ENCODE measurements at regions not wholly inside any gene's neighbourhood (a gene's known extent, or its start where the extent isn't known, plus 50 kb on each side); places are given as distances from the start of the nearest gene placed in this dataset.
"Not testable (repeated sequence)": the region's sequence is repeated elsewhere in the genome, so short reads cannot be mapped to it uniquely, and the experiment has no call there.

DNA sequence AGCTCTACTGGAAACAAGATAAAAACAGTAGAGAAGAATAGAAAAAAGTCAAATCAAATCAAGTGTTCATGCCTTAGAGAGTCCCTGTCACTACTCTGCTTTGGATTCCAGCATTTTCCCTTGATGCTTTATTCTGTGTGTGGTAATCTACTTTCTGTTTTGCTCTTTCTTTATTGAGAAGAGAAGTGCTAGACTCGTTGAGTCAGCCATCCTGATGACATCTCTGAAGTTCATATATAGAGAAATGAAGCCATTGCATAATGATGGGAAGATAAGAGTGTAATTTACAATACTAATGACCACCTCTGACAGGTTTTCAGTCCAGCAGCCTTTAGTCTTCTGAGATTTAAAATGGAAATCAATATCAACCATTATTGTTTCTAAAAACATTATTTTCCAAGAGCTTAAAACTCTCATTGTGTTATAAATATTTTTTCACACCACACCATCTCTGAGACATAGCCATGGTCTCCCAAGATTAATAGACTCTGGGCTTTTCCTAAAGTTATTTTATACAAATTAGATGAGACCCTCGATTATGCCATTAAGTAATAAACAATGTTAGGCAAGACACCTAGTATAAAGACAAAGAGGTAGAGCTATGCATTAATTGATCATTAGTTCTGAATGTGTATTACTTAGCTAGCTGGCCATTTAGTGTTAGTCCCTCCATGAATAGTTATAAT is 679.0 kb upstream of the ACVR2A start:
- DNase-seq (ENCODE audit: low read depth in 2 of 2, low spot score in 1 of 2): no peak

- no peak for DNase-seq (ENCODE audit: low read depth in 2 of 2, low spot score in 1 of 2)
These were observed 680.3 kb upstream of the ACVR2A start for GRCh38 chr2:147164563-147164962.

DNA sequence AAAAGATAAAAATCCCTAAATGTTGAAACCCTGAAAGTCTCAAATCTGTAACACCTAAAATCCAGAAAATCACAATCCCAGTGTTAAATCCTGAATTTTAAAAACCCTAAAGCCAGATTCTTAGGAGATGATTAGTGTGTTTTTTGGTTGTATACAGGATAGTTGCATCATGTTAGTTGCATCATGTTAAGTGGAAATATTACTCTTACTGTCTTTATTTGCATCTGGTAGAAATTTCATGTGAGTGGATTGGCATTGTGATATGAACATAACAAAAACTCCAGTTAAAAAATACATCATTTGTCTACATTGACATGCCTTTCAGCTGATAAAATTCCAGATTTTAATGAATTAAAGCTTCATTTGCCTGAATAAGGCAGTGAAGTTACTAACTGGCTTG is 683.1 kb upstream of the ACVR2A start:
- no peak for DNase-seq (ENCODE audit: low read depth in 2 of 2, low spot score in 1 of 2)

DNA sequence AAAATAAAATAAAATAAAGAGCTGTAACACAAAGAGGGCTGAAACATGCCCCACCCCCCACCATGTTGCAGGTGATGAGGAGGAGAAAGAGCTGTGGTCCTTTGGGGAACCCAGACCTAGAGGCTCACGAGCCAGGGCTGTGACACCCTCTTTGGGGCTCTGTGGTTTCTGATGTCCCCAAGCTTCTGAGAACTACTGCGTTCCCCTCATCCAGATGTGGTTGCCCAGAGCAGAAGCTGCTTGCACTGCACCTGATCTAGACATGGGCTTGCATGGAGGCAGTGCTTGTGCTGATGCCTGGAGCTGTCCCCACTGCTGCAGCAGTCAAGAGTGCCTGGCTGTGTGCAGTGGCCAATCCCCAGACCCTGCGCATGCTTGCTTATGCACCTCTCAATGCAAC is 687.9 kb upstream of the ACVR2A start:
- DNase-seq (ENCODE audit: low read depth in 2 of 2, low spot score in 1 of 2): no peak

- DNase-seq (ENCODE audit: low read depth in 2 of 2, low spot score in 1 of 2): no peak
These were observed 694.6 kb upstream of the ACVR2A start for GRCh38 chr2:147150241-147150635.

GRCh38 chr2:147149575-147150240 is 695.1 kb upstream of the ACVR2A start:
- DNase-seq (ENCODE audit: low read depth in 2 of 2, low spot score in 1 of 2): no peak

GRCh38 chr2:147147802-147148201 is 697.0 kb upstream of the ACVR2A start:
- no peak for DNase-seq (ENCODE audit: low read depth in 2 of 2, low spot score in 1 of 2)

DNA sequence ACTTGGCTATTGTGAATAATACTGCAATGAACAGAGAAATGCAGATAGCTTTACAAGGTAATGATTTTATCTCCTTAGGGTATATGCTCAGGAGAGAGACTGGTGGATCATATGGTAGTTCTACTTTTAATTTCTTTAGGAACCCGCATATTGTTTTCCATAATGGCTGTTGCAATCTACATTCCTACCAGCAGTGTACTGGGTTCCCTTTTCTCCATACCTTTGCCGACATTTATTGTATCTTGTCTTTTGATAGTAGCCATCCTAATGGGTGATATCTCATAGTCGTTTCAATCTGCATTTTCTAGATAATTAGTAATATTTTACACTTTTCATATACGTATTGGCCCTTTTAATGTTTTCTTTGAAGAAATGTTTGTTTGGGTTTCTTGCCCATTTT is 702.9 kb upstream of the ACVR2A start:
- no peak for DNase-seq (ENCODE audit: low read depth in 2 of 2, low spot score in 1 of 2)

DNA sequence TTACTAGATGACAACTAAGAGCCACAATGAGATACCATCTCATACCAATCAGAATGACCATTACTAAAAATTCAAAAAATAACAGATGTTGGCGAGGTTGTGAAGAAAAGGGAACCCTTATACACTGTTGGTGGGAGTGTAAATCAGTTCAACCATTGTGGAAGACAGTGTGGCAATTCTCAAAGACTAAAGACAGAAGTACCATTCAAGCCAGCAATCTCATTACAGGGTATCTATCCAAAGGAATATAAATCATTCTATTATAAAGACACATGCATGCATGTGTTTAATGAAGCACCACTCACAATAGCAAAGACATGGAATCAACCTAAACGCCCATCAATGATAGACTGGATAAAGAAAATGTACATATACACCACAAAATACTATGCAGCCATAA is 705.1 kb upstream of the ACVR2A start:
- not testable (repeated sequence) for DNase-seq (ENCODE audit: low read depth in 2 of 2, low spot score in 1 of 2)

DNA sequence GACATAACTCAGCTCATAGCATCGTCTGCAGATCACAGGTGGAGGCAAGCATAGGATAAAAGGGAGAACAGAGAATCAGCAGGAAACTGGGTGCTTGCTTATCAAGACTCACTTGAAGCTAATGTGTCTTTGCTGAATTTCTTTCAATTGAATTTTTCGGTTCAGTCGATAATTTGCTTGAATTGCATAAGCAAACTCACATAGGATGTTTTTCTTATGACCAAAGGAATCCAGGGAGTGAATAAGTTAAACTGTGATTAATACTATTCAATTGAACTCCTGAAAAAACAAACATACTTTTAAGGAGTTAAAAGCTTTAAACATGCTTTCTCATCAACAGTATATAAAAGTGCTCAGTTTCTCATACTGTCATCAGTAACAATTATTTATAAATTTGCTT is 707.1 kb upstream of the ACVR2A start:
- no peak for DNase-seq (ENCODE audit: low read depth in 2 of 2, low spot score in 1 of 2)

DNA sequence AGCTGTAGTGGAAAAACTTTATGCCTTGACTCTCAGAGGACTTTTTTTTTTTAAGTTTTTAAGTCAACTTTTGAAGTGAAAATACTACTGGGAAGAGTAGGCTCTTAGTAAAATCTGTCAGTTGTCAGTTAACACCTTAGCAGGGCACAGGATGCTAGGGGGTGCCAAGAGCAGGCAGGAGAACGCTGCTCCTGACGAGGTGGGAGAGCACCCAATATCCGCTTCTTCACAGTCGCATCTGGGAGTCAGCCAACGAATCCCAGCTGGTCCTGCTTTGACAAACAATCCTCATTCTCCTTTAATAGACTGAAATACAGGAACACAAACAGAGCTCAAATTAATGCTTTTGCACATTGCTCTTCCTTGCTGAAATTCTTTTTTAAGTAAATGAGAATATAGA is 709.5 kb upstream of the ACVR2A start:
- no peak for DNase-seq (ENCODE audit: low read depth in 2 of 2, low spot score in 1 of 2)

DNA sequence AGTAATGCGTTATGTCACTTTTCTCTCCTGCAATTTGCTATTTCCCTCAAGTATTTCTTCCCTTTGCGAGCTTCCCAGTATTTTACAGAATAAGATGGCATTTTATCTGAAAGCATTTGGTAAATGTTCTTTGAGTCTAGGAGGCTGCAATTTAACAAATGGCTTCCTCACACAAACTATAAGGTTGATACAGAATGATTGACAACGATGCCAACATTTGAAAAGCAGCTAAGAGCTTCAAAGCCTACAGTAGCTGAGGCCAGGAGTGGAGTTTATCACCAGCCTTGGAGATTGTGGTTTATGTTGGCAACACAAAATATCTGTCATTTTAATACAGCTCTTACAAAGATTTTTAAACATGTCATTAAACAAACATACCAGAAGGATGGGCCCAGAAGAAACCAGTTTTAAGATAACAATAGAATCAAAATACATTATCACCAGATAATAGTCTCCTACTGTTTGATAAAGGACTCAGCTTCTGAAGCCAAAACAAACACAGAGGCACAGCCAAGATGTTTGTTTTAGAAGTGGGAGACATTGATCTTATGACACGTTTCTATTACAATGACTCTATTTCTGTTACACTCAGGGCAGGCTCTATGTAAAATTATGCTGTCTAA is 711.4 kb upstream of the ACVR2A start:
- DNase-seq (ENCODE audit: low read depth in 2 of 2, low spot score in 1 of 2): no peak

GRCh38 chr2:147125145-147125544 is 719.7 kb upstream of the ACVR2A start:
- no peak for DNase-seq (ENCODE audit: low read depth in 2 of 2, low spot score in 1 of 2)

GRCh38 chr2:147122944-147123343 is 721.9 kb upstream of the ACVR2A start:
- DNase-seq (ENCODE audit: low read depth in 2 of 2, low spot score in 1 of 2): no peak

GRCh38 chr2:147110962-147111361 is 733.9 kb upstream of the ACVR2A start:
- DNase-seq (ENCODE audit: low read depth in 2 of 2, low spot score in 1 of 2): no peak

- DNase-seq (ENCODE audit: low read depth in 2 of 2, low spot score in 1 of 2): no peak
These were observed 734.5 kb upstream of the ACVR2A start for GRCh38 chr2:147110317-147110716.

DNA sequence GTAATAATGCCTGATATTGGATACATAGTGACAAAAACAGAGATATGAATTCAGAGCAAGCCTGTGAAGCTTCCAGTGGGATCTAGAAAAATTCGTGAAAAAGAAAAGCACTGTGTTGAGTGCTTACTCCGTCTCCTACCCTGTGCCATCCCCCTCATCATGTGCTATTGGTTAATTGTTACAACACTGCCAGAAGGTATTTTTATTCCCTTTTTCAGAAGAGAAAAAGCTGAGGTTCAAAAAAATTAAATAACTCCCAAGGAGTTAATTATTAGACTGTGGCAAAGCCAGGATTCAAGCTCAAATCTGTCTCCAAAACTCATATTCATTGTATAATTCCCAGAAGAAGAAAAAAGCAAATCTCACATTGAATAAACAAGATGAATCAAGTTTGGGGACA is 735.5 kb upstream of the ACVR2A start:
- no peak for DNase-seq (ENCODE audit: low read depth in 2 of 2, low spot score in 1 of 2)

GRCh38 chr2:147108548-147108947 is 736.3 kb upstream of the ACVR2A start:
- DNase-seq (ENCODE audit: low read depth in 2 of 2, low spot score in 1 of 2): no peak

DNA sequence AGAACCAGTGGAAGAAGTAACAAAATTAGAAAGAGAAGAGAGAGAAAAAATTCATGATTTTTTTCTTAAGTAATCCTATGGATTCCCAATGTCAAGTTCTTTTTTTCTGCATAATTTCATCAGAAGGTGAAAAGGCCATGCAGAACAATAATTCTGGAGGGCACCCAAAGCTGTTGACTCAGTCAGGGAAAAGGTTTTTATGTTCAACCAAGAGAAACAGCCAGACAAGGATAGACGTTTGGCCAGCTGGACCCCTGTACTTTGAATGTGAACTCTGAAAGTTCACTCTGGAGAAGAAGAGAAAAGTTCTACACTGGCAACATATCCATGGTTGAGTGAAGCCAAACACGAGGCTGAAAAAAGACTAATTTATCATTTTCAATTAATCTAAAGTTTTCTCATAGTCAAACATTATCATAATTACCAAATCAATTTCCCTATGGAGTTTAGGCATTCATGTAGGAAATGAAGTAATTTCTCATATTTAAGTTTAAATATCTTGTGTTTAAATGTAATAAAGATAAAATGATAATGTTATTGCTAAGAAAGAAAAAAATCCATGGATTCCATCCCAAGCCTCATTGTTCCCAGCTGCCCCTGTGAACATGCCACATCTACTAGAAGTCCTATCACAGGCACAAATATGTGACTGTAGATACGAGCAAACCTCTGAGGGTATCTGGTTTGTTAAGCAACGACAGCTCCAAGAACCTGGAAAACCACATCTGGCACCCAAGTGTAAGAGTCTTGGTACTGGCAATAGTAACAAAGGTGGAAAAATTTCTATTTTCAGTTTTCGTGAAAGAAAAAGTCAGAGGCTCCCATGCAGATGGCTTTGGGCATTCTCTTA is 742.7 kb upstream of the ACVR2A start:
- no peak for DNase-seq (ENCODE audit: low read depth in 2 of 2, low spot score in 1 of 2)

DNA sequence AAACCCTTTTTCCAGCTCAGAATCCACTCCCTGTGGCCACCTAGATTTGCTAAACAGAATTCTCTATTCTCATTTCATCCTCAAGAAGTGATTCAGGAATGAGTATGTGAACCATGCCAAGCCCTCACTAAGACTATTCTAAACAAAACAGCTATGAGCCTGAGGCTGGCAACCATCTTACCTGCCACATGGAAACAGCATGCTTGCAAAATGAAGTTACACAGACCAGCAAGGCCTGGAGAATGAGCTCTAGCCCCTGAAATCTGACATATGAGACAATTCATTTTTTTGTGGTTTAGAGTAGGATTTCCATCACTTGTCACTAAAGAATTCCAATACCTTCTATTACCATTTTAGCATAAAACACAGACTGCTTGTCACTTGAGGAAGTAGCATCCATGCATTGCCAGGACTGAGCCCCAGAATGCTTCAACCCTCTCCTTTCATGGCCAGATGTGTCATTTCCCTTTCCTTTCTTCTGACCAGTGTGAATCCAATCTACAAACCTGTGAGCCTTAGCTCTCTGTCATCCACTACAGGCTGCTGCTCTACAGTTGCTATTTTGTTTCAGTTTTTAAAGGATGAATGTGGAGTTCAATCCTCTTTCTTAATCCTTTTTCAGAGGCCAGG is 744.3 kb upstream of the ACVR2A start:
- DNase-seq (ENCODE audit: low read depth in 2 of 2, low spot score in 1 of 2): no peak

DNA sequence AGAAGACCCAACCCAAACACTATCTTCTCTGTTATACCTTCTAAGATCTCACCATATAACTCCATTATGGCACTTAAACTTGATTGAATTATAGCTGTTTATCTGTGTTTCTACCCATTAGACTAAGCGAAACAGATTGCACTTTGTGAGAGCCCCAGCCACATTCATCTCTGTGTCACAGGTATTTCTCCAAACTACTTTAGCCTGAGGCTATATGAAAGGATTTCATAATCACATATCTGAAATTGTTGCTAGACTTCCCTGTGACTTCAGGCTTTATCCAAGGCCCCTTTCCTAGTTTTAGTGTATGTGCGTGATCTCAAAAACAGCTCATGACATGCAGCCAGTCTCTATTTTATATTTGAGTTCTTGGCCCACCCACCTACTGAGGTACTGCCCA is 745.0 kb upstream of the ACVR2A start:
- no peak for DNase-seq (ENCODE audit: low read depth in 2 of 2, low spot score in 1 of 2)

Data from stimulated activated CD8-positive, alpha-beta memory T cell treated with anti-CD3 and anti-CD28 coated beads, Interleukin-4, amount 100 ng/mL, for 1 hour (primary cell).